Natural killer cell (primary cell): ENCODE measurements at regions not wholly inside any gene's neighbourhood (a gene's known extent, or its start where the extent isn't known, plus 50 kb on each side); places are given as distances from the start of the nearest gene placed in this dataset.

Source experiments
- ATAC-seq, 3 donors: fragments of 150-1000 bp in 2 of 3; fragments of 200-7000 bp in 1 of 3; cut with Tn5 transposase; 1 replicate in 1 of 3; 2 replicates in 2 of 3; pipeline ENCODE4 v1.10.0; 2021; ENCODE audit warnings: mild to moderate bottlenecking in 2 of 3, moderate library complexity in 2 of 3
- DNase-seq, 2 donors: peaks; one replicate each; pipeline versions ENCODE4 v3.0.0 to v3.0.0-alpha.2; 2013 to 2021; ENCODE audit warnings: mixed read lengths in 1 of 2
- H3K27ac ChIP-seq: one replicate; pipeline ENCODE4 v1.5.1; 2013; ENCODE audit warnings: mild to moderate bottlenecking, low read length
- H3K27me3 ChIP-seq: one replicate; pipeline ENCODE4 v1.6.1; 2013; ENCODE audit warnings: low read length; ENCODE audit not compliant: control insufficient read depth, insufficient read depth
- H3K36me3 ChIP-seq: one replicate; pipeline ENCODE4 v1.6.1; 2013; ENCODE audit warnings: low read length; ENCODE audit not compliant: control insufficient read depth, insufficient read depth
- H3K4me1 ChIP-seq: one replicate; pipeline ENCODE4 v1.6.1; 2013; ENCODE audit warnings: low read length; ENCODE audit not compliant: control insufficient read depth, insufficient read depth
- H3K4me3 ChIP-seq: one replicate; pipeline ENCODE4 v1.5.1; 2013; ENCODE audit warnings: low read length
- H3K9me3 ChIP-seq: one replicate; pipeline ENCODE4 v1.6.1; 2013; ENCODE audit warnings: low read length; ENCODE audit not compliant: control insufficient read depth, insufficient read depth
- H3K27ac Mint-ChIP-seq, 2 donors: one replicate each; pipeline ENCODE4 v1.8.0; 2022; ENCODE audit warnings: mild to moderate bottlenecking in 2 of 2, mixed read lengths in 2 of 2, moderate library complexity in 1 of 2
- H3K27me3 Mint-ChIP-seq, 2 donors: one replicate each; pipeline ENCODE4 v1.8.0; 2022; ENCODE audit warnings: low read depth in 2 of 2, mixed read lengths in 2 of 2
- H3K36me3 Mint-ChIP-seq: one replicate; pipeline ENCODE4 v1.8.0; 2022; ENCODE audit warnings: mixed read lengths
- H3K4me1 Mint-ChIP-seq, 2 donors: one replicate each; pipeline ENCODE4 v1.8.0; 2022; ENCODE audit warnings: mixed read lengths in 2 of 2
- H3K4me3 Mint-ChIP-seq: one replicate; pipeline ENCODE4 v1.8.0; 2022; ENCODE audit warnings: mild to moderate bottlenecking, moderate library complexity, mixed read lengths
- H3K9me3 Mint-ChIP-seq, 2 donors: one replicate each; pipeline ENCODE4 v1.8.0; 2022; ENCODE audit warnings: mixed read lengths in 2 of 2
- CTCF ChIP-seq: fragments of 200-600 bp; IDR thresholded peaks from one replicate; pipeline ENCODE4 v1.8.0; 2022; ENCODE audit warnings: antibody characterized with exemption
- WGBS: methylation state at CpG from one replicate; pipeline ENCODE4 v1.1.7; 2013; ENCODE audit warnings: missing lambda C conversion rate; ENCODE audit not compliant: insufficient coverage; 5-methylcytosine and 5-hydroxymethylcytosine counted together
- intact Hi-C: fragments of 100-400 bp; cut with micrococcal nuclease; formaldehyde crosslinking; loops from one replicate; pipeline ENCODE4 v1.14.2; 2022

GRCh38 chr1:25123551-25123950 lies 108.8 kb downstream of the SYF2 start:
- 70% methylated on average over 3 of the region's 3 CpGs for WGBS
- Mint-ChIP-seq H3K36me3 (no peaks in the 10 kb centered on the region), H3K4me3 (no peak overlapping the region), H3K27me3 (no peaks in the 10 kb centered on the region), H3K9me3 (no peaks in the 10 kb centered on the region), H3K4me1 (peaks cover 0 to 8% of the 10 kb centered on the region in 2 donors), H3K27ac (no peak overlapping the region)
- no peaks in the 10 kb centered on the region for H3K27me3 ChIP-seq
- no peaks in the 10 kb centered on the region for H3K36me3 ChIP-seq
- no peak overlapping the region for H3K4me3 ChIP-seq
- no peak for TF ChIP-seq CTCF
- H3K9me3 ChIP-seq: no peaks in the 10 kb centered on the region
- peaks cover 10% of the 10 kb centered on the region for H3K4me1 ChIP-seq
- DNase-seq: no peak
- intact Hi-C loops: no loop called here
- no peak for ATAC-seq
- H3K27ac ChIP-seq: no peak overlapping the region

- H3K9me3 Mint-ChIP-seq: no peaks in the 10 kb centered on the region
- intact Hi-C loops: no loop called here
- H3K27ac Mint-ChIP-seq: no peak overlapping the region
- 82% methylated on average over 5 of the region's 5 CpGs for WGBS
- no peaks in the 10 kb centered on the region for H3K27me3 Mint-ChIP-seq
- no peak overlapping the region for H3K27ac ChIP-seq
- peaks cover 10% of the 10 kb centered on the region for H3K4me1 ChIP-seq
- no peaks in the 10 kb centered on the region for H3K36me3 Mint-ChIP-seq
- no peaks in the 10 kb centered on the region for H3K9me3 ChIP-seq
- H3K4me3 ChIP-seq: no peak overlapping the region
- no peaks in the 10 kb centered on the region for H3K27me3 ChIP-seq
- TF ChIP-seq CTCF: no peak
- no peaks in the 10 kb centered on the region for H3K36me3 ChIP-seq
- H3K4me3 Mint-ChIP-seq: no peak overlapping the region
- DNase-seq (no peak), ATAC-seq (no peak)
- H3K4me1 Mint-ChIP-seq: peaks cover 0 to 8% of the 10 kb centered on the region in 2 donors
These were observed 109.6 kb downstream of the SYF2 start for GRCh38 chr1:25122747-25123146.

GRCh38 chr1:25120281-25120680 lies 112.0 kb downstream of the SYF2 start:
- no peak for ATAC-seq
- no peak overlapping the region for H3K4me3 ChIP-seq
- H3K27me3 ChIP-seq: no peaks in the 10 kb centered on the region
- H3K36me3 ChIP-seq: no peaks in the 10 kb centered on the region
- H3K4me1 ChIP-seq: peaks cover 10% of the 10 kb centered on the region
- Mint-ChIP-seq H3K36me3 (no peaks in the 10 kb centered on the region), H3K4me1 (peaks cover 0 to 12% of the 10 kb centered on the region in 2 donors), H3K4me3 (no peak overlapping the region), H3K9me3 (no peaks in the 10 kb centered on the region), H3K27me3 (peaks cover 13% of the 10 kb centered on the region in 2 donors), H3K27ac (no peak overlapping the region)
- no peak for DNase-seq
- intact Hi-C loops: no loop called here
- TF ChIP-seq CTCF: no peak
- no peak overlapping the region for H3K27ac ChIP-seq
- 12% methylated on average over 5 of the region's 8 CpGs for WGBS
- H3K9me3 ChIP-seq: no peaks in the 10 kb centered on the region

GRCh38 chr1:25118546-25118945 lies 113.8 kb downstream of the SYF2 start:
- Mint-ChIP-seq H3K27me3 (peaks cover 26 to 28% of the 10 kb centered on the region in 2 donors), H3K27ac (no peak overlapping the region), H3K4me3 (no peak overlapping the region), H3K36me3 (no peaks in the 10 kb centered on the region), H3K9me3 (no peaks in the 10 kb centered on the region), H3K4me1 (peaks cover 0 to 24% of the 10 kb centered on the region in 2 donors)
- Histone ChIP-seq H3K9me3 (no peaks in the 10 kb centered on the region), H3K27ac (no peak overlapping the region), H3K27me3 (no peaks in the 10 kb centered on the region), H3K4me1 (peaks cover 10% of the 10 kb centered on the region), H3K36me3 (no peaks in the 10 kb centered on the region), H3K4me3 (no peak overlapping the region)
- no peak for TF ChIP-seq CTCF
- DNase-seq (no peak), ATAC-seq (no peak)
- intact Hi-C loops: no loop called here
- 77% methylated on average over 7 of the region's 7 CpGs for WGBS
